HG03108 (cell line): ENCODE measurements at regions not wholly inside any gene's neighbourhood (a gene's known extent, or its start where the extent isn't known, plus 50 kb on each side); places are given as distances from the start of the nearest gene placed in this dataset.

Source experiments
- ATAC-seq: cut with Tn5 transposase; IDR thresholded peaks from one replicate; pipeline ENCODE4 v1.9.1; 2021; ENCODE audit warnings: moderate library complexity; ENCODE audit not compliant: unreplicated experiment

GRCh38 chr3:111470032-111470431 lies 72.0 kb upstream of the CD96 start:
- no peak for ATAC-seq

DNA sequence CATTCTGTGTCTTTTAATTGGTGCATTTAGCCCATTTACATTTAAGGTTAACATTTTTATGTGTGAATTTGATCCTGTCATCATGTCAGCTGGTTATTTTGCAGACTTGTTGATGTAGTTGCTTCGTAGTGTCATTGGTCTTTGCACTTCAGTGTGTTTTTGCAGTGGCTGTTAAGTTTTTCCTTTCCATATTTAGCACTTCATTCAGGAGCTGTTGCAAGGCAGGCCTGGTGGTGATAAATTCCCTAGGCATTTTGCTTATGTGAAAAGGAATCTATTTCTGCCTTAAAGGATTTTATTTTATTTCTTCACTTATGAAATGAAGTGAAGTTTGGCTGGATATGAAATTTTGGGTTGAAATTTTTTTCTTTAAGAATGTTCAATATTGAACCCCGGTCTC lies 70.2 kb upstream of the CD96 start:
- no peak for ATAC-seq

- ATAC-seq, result no peak
Measured at GRCh38 chr3:111472556-111472955, 69.4 kb upstream of the CD96 start.

DNA sequence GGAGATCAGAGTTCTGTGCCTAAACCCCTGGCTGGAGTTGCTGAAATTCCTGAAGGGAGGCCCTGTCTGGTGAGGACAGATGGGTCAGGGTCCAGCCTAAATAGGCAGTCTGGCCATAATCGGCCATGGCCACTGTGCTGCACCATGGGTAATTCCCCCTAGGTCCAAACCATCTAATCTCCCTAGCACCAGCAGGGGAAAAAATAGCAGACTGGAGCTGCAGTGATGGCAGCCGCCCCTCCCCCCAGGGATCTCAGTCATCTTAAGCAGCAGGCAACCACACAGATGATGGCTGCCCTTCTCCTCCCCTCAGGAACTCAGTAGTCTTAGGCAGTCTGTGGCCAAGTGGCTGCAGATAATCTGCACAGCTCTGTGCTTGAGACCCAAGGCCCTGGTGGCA lies 68.4 kb upstream of the CD96 start:
- no peak for ATAC-seq

DNA sequence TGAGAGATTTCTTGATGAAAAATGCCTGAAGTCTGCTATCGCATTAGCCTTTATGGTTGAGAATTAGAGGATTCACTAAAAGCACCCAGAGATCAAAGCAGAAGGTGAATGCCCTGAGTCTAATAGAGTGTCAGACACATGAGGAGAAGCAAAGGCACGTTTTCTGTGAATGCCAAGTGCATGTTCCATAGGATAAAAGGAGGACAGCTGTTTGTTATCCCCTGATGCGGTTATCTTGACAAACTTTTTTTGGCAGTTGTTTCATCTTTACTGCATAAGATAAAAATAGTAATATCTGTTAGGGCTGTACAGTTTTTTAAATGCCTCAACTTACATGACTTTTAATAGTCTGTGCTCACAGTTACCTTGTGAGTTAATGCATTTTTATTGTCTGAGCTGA lies 65.3 kb upstream of the CD96 start:
- ATAC-seq, result no peak

DNA sequence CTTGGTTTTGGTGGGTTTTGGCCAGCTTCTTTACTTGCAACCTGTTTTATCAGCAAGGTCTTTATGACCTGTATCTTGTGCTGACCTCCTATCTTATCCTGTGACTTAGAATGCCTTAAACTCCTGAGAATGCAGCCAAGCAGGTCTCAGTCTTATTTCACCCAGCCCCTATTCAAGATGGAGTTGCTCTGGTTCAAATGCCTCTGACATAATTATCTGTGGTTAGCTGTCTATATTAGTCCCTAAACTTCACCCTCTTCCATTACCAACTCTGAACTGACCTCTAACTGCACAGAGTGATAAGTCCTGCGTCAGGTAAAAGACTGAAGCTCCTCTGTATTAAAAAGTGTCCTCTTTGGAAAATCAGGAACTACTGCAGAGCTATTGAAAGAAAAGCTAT lies 61.9 kb upstream of the CD96 start:
- no peak for ATAC-seq

DNA sequence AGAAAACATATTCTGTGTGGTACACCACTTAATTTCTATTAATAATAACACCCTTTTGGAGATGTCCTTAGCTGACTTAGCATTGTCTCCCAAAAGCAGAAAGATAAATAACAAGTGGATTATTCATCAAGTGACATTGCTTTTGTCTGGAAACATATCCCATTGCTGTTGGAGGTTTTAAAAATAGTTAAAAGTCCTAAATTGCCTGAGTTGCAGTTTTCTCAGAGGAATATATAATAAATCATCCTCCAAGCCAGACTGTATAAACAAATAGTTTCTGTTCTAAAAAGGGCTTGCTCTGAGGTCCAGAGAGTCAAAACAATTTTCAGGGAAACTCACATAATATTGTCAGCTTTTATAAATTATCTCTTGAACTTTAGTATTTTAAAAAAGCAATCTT lies 60.4 kb upstream of the CD96 start:
- ATAC-seq, result no peak

DNA sequence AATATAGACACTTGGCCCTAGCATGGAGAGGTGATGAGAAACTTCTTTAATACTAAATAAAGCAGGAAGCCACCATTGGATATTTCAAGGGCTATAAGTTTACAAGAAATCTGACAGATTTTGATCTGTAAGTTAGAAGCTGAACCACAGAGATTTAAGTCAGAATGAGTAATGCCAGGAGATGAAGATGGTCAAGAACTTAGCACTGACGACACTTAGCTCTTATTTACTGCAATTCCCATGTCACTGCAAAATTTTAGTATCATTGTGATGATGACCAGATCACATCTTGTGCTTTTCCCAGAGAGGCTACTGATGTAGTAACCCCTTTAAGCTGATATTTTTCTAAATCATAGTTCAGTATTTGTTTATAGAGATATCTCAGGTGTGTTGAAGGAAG lies 59.4 kb upstream of the CD96 start:
- ATAC-seq, result no peak

GRCh38 chr3:111485086-111485485 lies 56.9 kb upstream of the CD96 start:
- no peak for ATAC-seq
